ENCODE measurements at regions not wholly inside any gene's neighbourhood (a gene's known extent, or its start where the extent isn't known, plus 50 kb on each side); places are given as distances from the start of the nearest gene placed in this dataset.

- TF ChIP-seq NR2F1 (CRISPR knock-in tag; IDR thresholded peaks at IDR 0.05) = peak; percentile 58 to 91; a peak in 3 of 4 replicates
- peak; percentile 35; the same call in 1 of the 2 replicates for TF ChIP-seq FOSL2 (CRISPR knock-in tag; IDR thresholded peaks at IDR 0.05)
- TF ChIP-seq ZNF770 (CRISPR knock-in tag; IDR thresholded peaks at IDR 0.05) = 0 out of 2 replicates have a peak, but pooled peaks have one; percentile 15
- TF ChIP-seq TBX3 (IDR thresholded peaks at IDR 0.05; ENCODE audit: borderline replicate concordance) = peak; percentile 96
- TF ChIP-seq DMTF1 (CRISPR knock-in tag; IDR thresholded peaks at IDR 0.05) = no peak
- peak; percentile 80 for TF ChIP-seq ATF1 (CRISPR knock-in tag; IDR thresholded peaks at IDR 0.05)
- TF ChIP-seq KAT2B (IDR thresholded peaks at IDR 0.05; ENCODE audit: borderline replicate concordance, low read depth, low read length) = no peak
- no peak for TF ChIP-seq HDAC6 (IDR thresholded peaks at IDR 0.05; ENCODE audit: low read depth, low read length)
- no peak for TF ChIP-seq ZNF546 (CRISPR knock-in tag; conservative IDR thresholded peaks at IDR 0.05)
- TF ChIP-seq ZHX1 (CRISPR knock-in tag; IDR thresholded peaks at IDR 0.05; ENCODE audit: low read depth) = no peak; the same call in 1 of the 2 replicates
- TF ChIP-seq MATR3 (CRISPR knock-in tag; IDR thresholded peaks at IDR 0.05) = no peak
- TF ChIP-seq ZNF362 (CRISPR knock-in tag; IDR thresholded peaks at IDR 0.05; ENCODE audit: borderline replicate concordance) = peak; percentile 97
- no peak for TF ChIP-seq NFKB2 (CRISPR knock-in tag; IDR thresholded peaks at IDR 0.05; ENCODE audit: borderline replicate concordance)
- TF ChIP-seq ZSCAN29 (CRISPR knock-in tag; conservative IDR thresholded peaks at IDR 0.05) = peak; percentile 63; the same call in 1 of the 2 replicates
- TF ChIP-seq FLYWCH1 (CRISPR knock-in tag; IDR thresholded peaks at IDR 0.05) = no peak
- TF ChIP-seq ZBTB14 (CRISPR knock-in tag; IDR thresholded peaks at IDR 0.05) = no peak
- TF ChIP-seq POGZ (CRISPR knock-in tag; IDR thresholded peaks at IDR 0.05) = peak; percentile 93
- peak; percentile 71 for TF ChIP-seq MED8 (CRISPR knock-in tag; IDR thresholded peaks at IDR 0.05; ENCODE audit: insufficient replicate concordance)
- no peak for TF ChIP-seq CCAR2 (optimal IDR thresholded peaks at IDR 0.05; ENCODE audit: low read depth, low read length)
Measured at GRCh38 chr2:226159875-226160479, 639.6 kb downstream of the IRS1 start (continued).
